GM06990 (cell line): ENCODE measurements at regions not wholly inside any gene's neighbourhood (a gene's known extent, or its start where the extent isn't known, plus 50 kb on each side); places are given as distances from the start of the nearest gene placed in this dataset.
"Not testable (repeated sequence)": the region's sequence is repeated elsewhere in the genome, so short reads cannot be mapped to it uniquely, and the experiment has no call there.

Experiments used
- DNase-seq: peaks from one replicate; pipeline ENCODE4 v3.0.0-alpha.2; 2011; ENCODE audit not compliant: insufficient read length; ENCODE audit errors: extremely low read depth
- H3K27me3 ChIP-seq: replicated peaks from 2 replicates; pipeline ENCODE4 v1.6.0; 2011; ENCODE audit warnings: low read length; ENCODE audit not compliant: control insufficient read depth, insufficient read depth
- H3K36me3 ChIP-seq: 2 replicates; pipeline ENCODE4 v1.5.1; 2011; ENCODE audit warnings: low read length; ENCODE audit not compliant: control insufficient read depth, insufficient read depth
- H3K4me3 ChIP-seq: replicated peaks from 2 replicates; pipeline ENCODE4 v1.5.1; 2011; ENCODE audit warnings: low read depth, mild to moderate bottlenecking, control low read depth, low read length
- CTCF ChIP-seq: IDR thresholded peaks from 2 replicates; pipeline ENCODE4 v1.5.1; 2011; ENCODE audit warnings: low read length, control low read depth, mild to moderate bottlenecking, inconsistent platforms; ENCODE audit not compliant: insufficient read depth, poor library complexity, severe bottlenecking

GRCh38 chr6:127406722-127407121 is 52.5 kb downstream of the KIAA0408 start:
- DNase-seq, H3K4me3 ChIP-seq, H3K36me3 ChIP-seq, H3K27me3 ChIP-seq: not testable (repeated sequence)

GRCh38 chr6:127406122-127406521 is 53.1 kb downstream of the KIAA0408 start:
- TF ChIP-seq CTCF = no peak
- Histone ChIP-seq H3K27me3 (no peaks in the 10 kb centered on the region), H3K4me3 (no peak overlapping the region), H3K36me3 (no peaks in the 10 kb centered on the region)
- DNase-seq = no peak

- Histone ChIP-seq H3K4me3 (no peak overlapping the region), H3K27me3 (no peaks in the 10 kb centered on the region), H3K36me3 (no peaks in the 10 kb centered on the region)
- DNase-seq = no peak
- no peak for TF ChIP-seq CTCF
Observed at GRCh38 chr6:127404594-127405178, 54.5 kb downstream of the KIAA0408 start.

- peak overlapping the region; percentile 15; the same call in 1 of the 2 replicates for H3K4me3 ChIP-seq
- no peaks in the 10 kb centered on the region for H3K27me3 ChIP-seq
- no peaks in the 10 kb centered on the region for H3K36me3 ChIP-seq
- no peak for TF ChIP-seq CTCF
- peak; percentile 21 for DNase-seq
Observed at GRCh38 chr6:127404133-127404532, 55.1 kb downstream of the KIAA0408 start.

GRCh38 chr6:127403636-127404035 is 55.6 kb downstream of the KIAA0408 start:
- Histone ChIP-seq H3K36me3 (no peaks in the 10 kb centered on the region), H3K4me3 (peak overlapping the region; percentile 15; the same call in 1 of the 2 replicates), H3K27me3 (no peaks in the 10 kb centered on the region)
- peak; percentile 34 for DNase-seq
- TF ChIP-seq CTCF = no peak

- TF ChIP-seq CTCF = no peak
Observed at GRCh38 chr6:127402890-127403617, 56.1 kb downstream of the KIAA0408 start.

More at GRCh38 chr6:127402890-127403617, 56.1 kb downstream of the KIAA0408 start:
- Histone ChIP-seq H3K27me3 (no peaks in the 10 kb centered on the region), H3K4me3 (no peak overlapping the region), H3K36me3 (no peaks in the 10 kb centered on the region)
- DNase-seq = no peak
